ENCODE measurements at regions not wholly inside any gene's neighbourhood (a gene's known extent, or its start where the extent isn't known, plus 50 kb on each side); places are given as distances from the start of the nearest gene placed in this dataset.

GRCh38 chr2:180747728-180748127 is 232.7 kb upstream of the UBE2E3 start:
- peaks cover 0 to 2% (median 1%) of the 10 kb centered on the region in 3 donors for H3K27me3 Mint-ChIP-seq (ENCODE audit: low read depth in 3 of 3)
- no peaks in the 10 kb centered on the region for H3K9me3 Mint-ChIP-seq
- H3K4me1 Mint-ChIP-seq = no peaks in the 10 kb centered on the region
- no peak overlapping the region for H3K27ac Mint-ChIP-seq
- no peak for DNase-seq
- no peaks in the 10 kb centered on the region for H3K36me3 Mint-ChIP-seq
- H3K4me3 Mint-ChIP-seq = no peak overlapping the region

GRCh38 chr2:180743401-180743800 is 237.0 kb upstream of the UBE2E3 start:
- H3K27ac Mint-ChIP-seq = no peak overlapping the region
- H3K4me1 Mint-ChIP-seq = no peaks in the 10 kb centered on the region
- no peak for DNase-seq
- H3K9me3 Mint-ChIP-seq = no peaks in the 10 kb centered on the region
- peaks cover 1 to 3% (median 2%) of the 10 kb centered on the region in 3 donors for H3K27me3 Mint-ChIP-seq (ENCODE audit: low read depth in 3 of 3)
- no peak overlapping the region for H3K4me3 Mint-ChIP-seq
- no peaks in the 10 kb centered on the region for H3K36me3 Mint-ChIP-seq

GRCh38 chr2:180742801-180743200 is 237.6 kb upstream of the UBE2E3 start:
- Mint-ChIP-seq H3K4me1 (no peaks in the 10 kb centered on the region), H3K27ac (no peak overlapping the region), H3K27me3 (ENCODE audit: low read depth in 3 of 3) (peaks cover 2 to 4% (median 3%) of the 10 kb centered on the region in 3 donors), H3K36me3 (no peaks in the 10 kb centered on the region), H3K4me3 (no peak overlapping the region), H3K9me3 (no peaks in the 10 kb centered on the region)
- no peak for DNase-seq

DNA sequence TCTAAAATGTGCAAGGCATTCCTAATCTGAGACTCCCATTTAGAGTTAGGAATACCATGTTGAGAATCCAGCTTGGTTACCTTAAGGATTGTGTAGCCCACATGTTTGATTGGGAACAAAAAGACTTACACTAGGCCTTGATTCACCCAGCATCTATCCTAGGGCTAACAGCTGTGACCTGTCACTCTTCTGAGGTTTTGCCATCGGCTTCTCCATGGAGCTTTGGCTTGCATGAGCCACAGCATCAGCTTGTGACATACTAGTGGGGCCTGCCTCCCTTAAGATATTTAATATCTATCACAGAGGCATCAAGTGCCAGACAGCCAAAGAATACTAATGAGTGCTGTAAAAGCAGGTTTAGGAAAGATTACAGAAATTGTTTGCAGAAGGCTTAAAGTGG is 241.3 kb upstream of the UBE2E3 start:
- no peaks in the 10 kb centered on the region for H3K36me3 Mint-ChIP-seq
- no peak overlapping the region for H3K27ac Mint-ChIP-seq
- H3K4me1 Mint-ChIP-seq = no peaks in the 10 kb centered on the region
- H3K4me3 Mint-ChIP-seq = no peak overlapping the region
- H3K27me3 Mint-ChIP-seq (ENCODE audit: low read depth in 3 of 3) = peaks cover 2 to 4% (median 3%) of the 10 kb centered on the region in 3 donors
- no peak for DNase-seq
- no peaks in the 10 kb centered on the region for H3K9me3 Mint-ChIP-seq

- Mint-ChIP-seq H3K27ac (no peak overlapping the region), H3K4me3 (no peak overlapping the region), H3K36me3 (no peaks in the 10 kb centered on the region), H3K9me3 (no peaks in the 10 kb centered on the region), H3K27me3 (ENCODE audit: low read depth in 3 of 3) (peaks cover 0 to 3% (median 0%) of the 10 kb centered on the region in 3 donors), H3K4me1 (no peaks in the 10 kb centered on the region)
- no peak for DNase-seq
Observed at GRCh38 chr2:180735799-180736198, 244.6 kb upstream of the UBE2E3 start.

DNA sequence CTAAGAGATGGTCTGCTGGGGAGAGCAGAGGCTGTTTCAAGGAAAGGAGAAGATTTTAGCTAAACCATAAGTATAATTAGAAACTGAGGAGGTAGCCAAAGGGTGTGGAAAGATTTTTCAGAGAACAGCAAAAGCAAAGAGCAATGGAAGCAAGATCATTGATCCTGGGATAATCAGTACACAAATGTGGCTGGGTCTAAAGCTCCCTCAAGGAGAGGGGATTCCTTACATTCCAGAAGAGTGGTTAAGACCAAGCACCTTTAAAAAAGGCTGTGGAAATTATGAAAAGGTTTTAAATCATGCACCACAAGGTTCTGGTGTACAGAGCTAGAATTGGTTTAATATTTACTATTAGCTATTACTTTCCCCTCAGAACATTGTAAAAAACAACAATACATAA is 246.0 kb upstream of the UBE2E3 start:
- H3K4me3 Mint-ChIP-seq = no peak overlapping the region
- no peak for DNase-seq
- peaks cover 0 to 3% (median 0%) of the 10 kb centered on the region in 3 donors for H3K27me3 Mint-ChIP-seq (ENCODE audit: low read depth in 3 of 3)
- no peaks in the 10 kb centered on the region for H3K9me3 Mint-ChIP-seq
- no peaks in the 10 kb centered on the region for H3K4me1 Mint-ChIP-seq
- H3K27ac Mint-ChIP-seq = no peak overlapping the region
- H3K36me3 Mint-ChIP-seq = no peaks in the 10 kb centered on the region

- Mint-ChIP-seq H3K9me3 (peaks cover 0 to under 1% (median 0%) of the 10 kb centered on the region in 6 donors), H3K4me1 (no peaks in the 10 kb centered on the region), H3K27ac (no peak overlapping the region), H3K4me3 (no peak overlapping the region), H3K27me3 (ENCODE audit: low read depth in 3 of 3) (peaks cover 0 to 3% (median 0%) of the 10 kb centered on the region in 3 donors), H3K36me3 (no peaks in the 10 kb centered on the region)
- DNase-seq = no peak
Observed at GRCh38 chr2:180733330-180733729, 247.1 kb upstream of the UBE2E3 start.

GRCh38 chr2:180732337-180732736 is 248.1 kb upstream of the UBE2E3 start:
- Mint-ChIP-seq H3K27ac (no peak overlapping the region), H3K9me3 (peaks cover 0 to 4% (median 0%) of the 10 kb centered on the region in 6 donors), H3K36me3 (no peaks in the 10 kb centered on the region), H3K27me3 (ENCODE audit: low read depth in 3 of 3) (no peaks in the 10 kb centered on the region), H3K4me3 (no peak overlapping the region), H3K4me1 (no peaks in the 10 kb centered on the region)
- no peak for DNase-seq

DNA sequence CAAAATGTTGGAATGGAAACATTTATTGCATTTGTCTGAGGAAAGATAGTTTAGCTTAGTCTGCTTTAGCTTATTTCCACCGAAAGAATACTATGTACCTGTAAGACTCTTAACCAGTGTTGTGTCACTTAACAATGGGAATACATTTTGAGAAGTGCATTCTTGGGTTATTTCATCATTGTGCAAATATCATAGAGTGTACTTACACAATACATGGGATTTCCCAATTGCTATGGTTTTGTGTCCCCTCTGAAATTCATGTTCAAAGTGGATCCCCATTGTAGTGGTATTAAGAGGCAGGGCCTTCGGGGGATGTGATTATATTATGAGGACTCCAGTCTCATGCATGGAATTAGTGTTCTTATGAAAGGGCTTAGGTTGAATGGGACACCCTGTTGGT is 249.4 kb upstream of the UBE2E3 start:
- H3K27ac Mint-ChIP-seq = no peak overlapping the region
- no peaks in the 10 kb centered on the region for H3K36me3 Mint-ChIP-seq
- H3K9me3 Mint-ChIP-seq = peaks cover 0 to 5% (median 0%) of the 10 kb centered on the region in 6 donors
- no peaks in the 10 kb centered on the region for H3K4me1 Mint-ChIP-seq
- no peak overlapping the region for H3K4me3 Mint-ChIP-seq
- H3K27me3 Mint-ChIP-seq (ENCODE audit: low read depth in 3 of 3) = no peaks in the 10 kb centered on the region
- no peak for DNase-seq

GRCh38 chr2:180728928-180729559 is 251.4 kb upstream of the UBE2E3 start:
- Mint-ChIP-seq H3K9me3 (peaks cover 0 to 5% (median 0%) of the 10 kb centered on the region in 6 donors), H3K4me3 (no peak overlapping the region), H3K27me3 (ENCODE audit: low read depth in 3 of 3) (no peaks in the 10 kb centered on the region), H3K27ac (no peak overlapping the region), H3K36me3 (no peaks in the 10 kb centered on the region), H3K4me1 (no peaks in the 10 kb centered on the region)
- DNase-seq = no peak

GRCh38 chr2:180723712-180724111 is 256.7 kb upstream of the UBE2E3 start:
- peaks cover 0 to 3% (median 0%) of the 10 kb centered on the region in 3 donors for H3K27me3 Mint-ChIP-seq (ENCODE audit: low read depth in 3 of 3)
- peaks cover 0 to 5% (median 0%) of the 10 kb centered on the region in 6 donors for H3K9me3 Mint-ChIP-seq
- H3K4me3 Mint-ChIP-seq = no peak overlapping the region
- no peaks in the 10 kb centered on the region for H3K36me3 Mint-ChIP-seq
- DNase-seq = no peak
- no peaks in the 10 kb centered on the region for H3K4me1 Mint-ChIP-seq
- no peak overlapping the region for H3K27ac Mint-ChIP-seq

DNA sequence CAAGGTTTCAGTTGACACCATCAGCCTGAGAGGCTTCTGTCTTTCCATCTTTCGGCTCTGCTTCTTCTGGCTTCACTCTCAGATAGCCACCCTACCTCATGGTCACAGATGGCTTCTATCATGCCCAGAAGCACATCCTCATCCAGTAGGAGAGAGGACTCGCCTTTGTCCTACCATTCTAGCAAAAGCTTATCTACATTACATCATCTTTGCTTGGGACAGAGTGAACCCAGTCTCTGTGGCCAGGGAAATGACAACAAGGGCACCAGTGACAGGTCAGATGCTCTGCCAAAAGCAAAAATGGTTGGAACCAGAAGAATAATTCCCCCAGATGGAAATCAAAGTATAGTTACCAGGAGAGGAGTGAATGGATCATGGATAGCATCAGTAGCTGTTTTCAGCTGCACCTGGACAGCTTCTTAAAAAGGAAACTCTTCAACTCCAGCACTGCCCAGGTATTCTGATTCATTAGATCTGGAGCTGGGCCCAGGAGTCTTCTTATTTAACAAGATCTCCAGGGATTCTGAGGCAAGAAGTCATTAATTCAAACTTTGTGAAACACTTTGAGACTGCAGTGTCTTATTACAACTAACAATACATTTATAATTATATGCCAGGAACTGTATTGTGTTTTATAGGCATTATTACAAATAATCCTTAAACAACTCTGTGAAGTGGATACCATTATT is 257.7 kb upstream of the UBE2E3 start:
- Mint-ChIP-seq H3K4me1 (no peaks in the 10 kb centered on the region), H3K27me3 (ENCODE audit: low read depth in 3 of 3) (peaks cover 0 to 3% (median 0%) of the 10 kb centered on the region in 3 donors), H3K4me3 (no peak overlapping the region), H3K27ac (no peak overlapping the region), H3K36me3 (no peaks in the 10 kb centered on the region), H3K9me3 (peaks cover 0 to 3% (median 0%) of the 10 kb centered on the region in 6 donors)
- DNase-seq = no peak

- H3K4me3 Mint-ChIP-seq = no peak overlapping the region
Observed at GRCh38 chr2:180720829-180721228, 259.6 kb upstream of the UBE2E3 start.

GRCh38 chr2:180717588-180717987 is 262.8 kb upstream of the UBE2E3 start:
- DNase-seq = no peak
- Mint-ChIP-seq H3K36me3 (no peaks in the 10 kb centered on the region), H3K27ac (no peak overlapping the region), H3K4me1 (no peaks in the 10 kb centered on the region), H3K9me3 (no peaks in the 10 kb centered on the region), H3K27me3 (ENCODE audit: low read depth in 3 of 3) (peaks cover 0 to 4% (median 3%) of the 10 kb centered on the region in 3 donors), H3K4me3 (no peak overlapping the region)

More at GRCh38 chr2:180720829-180721228, 259.6 kb upstream of the UBE2E3 start:
- no peak for DNase-seq
- H3K27ac Mint-ChIP-seq = no peak overlapping the region
- H3K36me3 Mint-ChIP-seq = no peaks in the 10 kb centered on the region
- H3K9me3 Mint-ChIP-seq = no peaks in the 10 kb centered on the region
- peaks cover 0 to 3% (median 0%) of the 10 kb centered on the region in 3 donors for H3K27me3 Mint-ChIP-seq (ENCODE audit: low read depth in 3 of 3)
- H3K4me1 Mint-ChIP-seq = no peaks in the 10 kb centered on the region
